ENCODE measurements at regions not wholly inside any gene's neighbourhood (a gene's known extent, or its start where the extent isn't known, plus 50 kb on each side); places are given as distances from the start of the nearest gene placed in this dataset.

- TF ChIP-seq, protein P1, sequence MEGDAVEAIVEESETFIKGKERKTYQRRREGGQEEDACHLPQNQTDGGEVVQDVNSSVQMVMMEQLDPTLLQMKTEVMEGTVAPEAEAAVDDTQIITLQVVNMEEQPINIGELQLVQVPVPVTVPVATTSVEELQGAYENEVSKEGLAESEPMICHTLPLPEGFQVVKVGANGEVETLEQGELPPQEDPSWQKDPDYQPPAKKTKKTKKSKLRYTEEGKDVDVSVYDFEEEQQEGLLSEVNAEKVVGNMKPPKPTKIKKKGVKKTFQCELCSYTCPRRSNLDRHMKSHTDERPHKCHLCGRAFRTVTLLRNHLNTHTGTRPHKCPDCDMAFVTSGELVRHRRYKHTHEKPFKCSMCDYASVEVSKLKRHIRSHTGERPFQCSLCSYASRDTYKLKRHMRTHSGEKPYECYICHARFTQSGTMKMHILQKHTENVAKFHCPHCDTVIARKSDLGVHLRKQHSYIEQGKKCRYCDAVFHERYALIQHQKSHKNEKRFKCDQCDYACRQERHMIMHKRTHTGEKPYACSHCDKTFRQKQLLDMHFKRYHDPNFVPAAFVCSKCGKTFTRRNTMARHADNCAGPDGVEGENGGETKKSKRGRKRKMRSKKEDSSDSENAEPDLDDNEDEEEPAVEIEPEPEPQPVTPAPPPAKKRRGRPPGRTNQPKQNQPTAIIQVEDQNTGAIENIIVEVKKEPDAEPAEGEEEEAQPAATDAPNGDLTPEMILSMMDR (IDR thresholded peaks at IDR 0.05; ENCODE audit: insufficient read depth, low read length, missing control alignments) = no peak
- POLR2A ChIA-PET = no interaction called here
- no peak overlapping the region for H3K4me3 ChIP-seq (ENCODE audit: low read depth, low read length)
- CTCF ChIA-PET = no interaction called here
- no peak for DNase-seq (ENCODE audit: low read depth, low spot score)
Measured at GRCh38 chr3:25904206-25904605, 114.3 kb downstream of the OXSM start.

- DNase-seq (ENCODE audit: low read depth, low spot score) = no peak
- ChIA-PET CTCF (no interaction called here), POLR2A (no interaction called here)
Measured at GRCh38 chr3:25906132-25906906, 116.4 kb downstream of the OXSM start.

GRCh38 chr3:25907081-25907480 is 117.2 kb downstream of the OXSM start:
- ChIA-PET CTCF (no interaction called here), POLR2A (no interaction called here)
- no peak overlapping the region for H3K4me3 ChIP-seq (ENCODE audit: low read depth, low read length)
- no peak for DNase-seq (ENCODE audit: low read depth, low spot score)
- TF ChIP-seq, protein P1 (IDR thresholded peaks at IDR 0.05; ENCODE audit: insufficient read depth, low read length, missing control alignments) = no peak

More at GRCh38 chr3:25906132-25906906, 116.4 kb downstream of the OXSM start:
- no peak overlapping the region for H3K4me3 ChIP-seq (ENCODE audit: low read depth, low read length)
- TF ChIP-seq, protein P1 (IDR thresholded peaks at IDR 0.05; ENCODE audit: insufficient read depth, low read length, missing control alignments) = no peak

- DNase-seq (ENCODE audit: low read depth, low spot score) = no peak
- H3K4me3 ChIP-seq (ENCODE audit: low read depth, low read length) = no peak overlapping the region
- CTCF ChIA-PET = interaction anchor here (0.8 kb wide), 2 partner anchors 14 to 65 kb away, joined by 3 read pairs; no protein-coding TSS in a partner anchor
- TF ChIP-seq, protein P1 (IDR thresholded peaks at IDR 0.05; ENCODE audit: insufficient read depth, low read length, missing control alignments) = no peak
- POLR2A ChIA-PET = no interaction called here
Measured at GRCh38 chr3:25910105-25910504, 120.2 kb downstream of the OXSM start.

GRCh38 chr3:25910997-25911396 is 121.1 kb downstream of the OXSM start:
- TF ChIP-seq, protein P1 (IDR thresholded peaks at IDR 0.05; ENCODE audit: insufficient read depth, low read length, missing control alignments) = peak; percentile 19
- POLR2A ChIA-PET = no interaction called here
- no peak for DNase-seq (ENCODE audit: low read depth, low spot score)
- H3K4me3 ChIP-seq (ENCODE audit: low read depth, low read length) = no peak overlapping the region
- CTCF ChIA-PET = interaction anchor here (0.8 to 1.1 kb wide), 2 partner anchors 65 to 264 kb away, joined by 3 to 6 read pairs; no protein-coding TSS in a partner anchor

DNA sequence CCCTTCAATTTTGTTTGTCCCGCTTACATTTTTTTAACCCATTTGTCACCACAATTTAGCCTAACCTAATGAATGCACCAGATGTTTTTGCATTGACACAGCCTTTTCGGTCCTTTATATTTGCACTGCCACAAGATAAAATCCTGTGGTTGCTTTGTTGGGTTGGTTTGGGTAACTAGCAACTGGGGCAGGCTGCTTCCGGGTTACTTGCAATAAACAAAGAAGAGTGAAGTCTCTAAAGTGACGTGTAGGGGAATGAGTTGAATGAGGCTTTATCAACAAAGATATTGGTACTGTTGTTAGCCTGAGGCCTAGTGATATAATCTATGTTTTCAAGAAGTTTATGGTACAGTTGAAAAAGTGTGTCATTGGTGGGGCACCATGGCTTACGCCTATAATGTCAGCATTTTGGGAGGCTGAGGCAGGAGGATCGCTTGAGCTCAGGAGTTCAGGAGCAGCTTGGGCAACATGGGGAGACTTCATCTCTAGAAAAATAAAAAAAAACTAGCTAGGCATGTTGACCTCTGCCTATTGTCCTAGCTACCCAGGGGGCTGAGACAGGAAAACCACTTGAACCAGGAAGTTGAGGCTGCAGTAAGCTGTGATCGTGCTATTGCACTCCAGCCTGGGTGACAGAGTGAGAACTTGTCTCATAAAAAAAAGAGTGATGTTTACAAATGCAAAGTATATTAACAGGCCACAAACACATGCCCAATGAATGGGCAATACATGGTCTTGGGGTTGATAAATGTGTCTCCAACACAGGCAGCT is 121.8 kb downstream of the OXSM start:
- no peak for DNase-seq (ENCODE audit: low read depth, low spot score)
- TF ChIP-seq, protein P1 (IDR thresholded peaks at IDR 0.05; ENCODE audit: insufficient read depth, low read length, missing control alignments) = no peak
- POLR2A ChIA-PET = no interaction called here
- CTCF ChIA-PET = interaction anchor here (1.1 kb wide), 1 partner anchor 264 kb away, joined by 6 read pairs; no protein-coding TSS in a partner anchor
- no peak overlapping the region for H3K4me3 ChIP-seq (ENCODE audit: low read depth, low read length)
